ENCODE measurements at regions not wholly inside any gene's neighbourhood (a gene's known extent, or its start where the extent isn't known, plus 50 kb on each side); places are given as distances from the start of the nearest gene placed in this dataset.

GRCh38 chr5:103355579-103355978 lies 97.0 kb downstream of the MACIR start:
- ChIA-PET POLR2A (no interaction called here), CTCF (no interaction called here)

- CTCF ChIA-PET: no interaction called here
- POLR2A ChIA-PET: no interaction called here
Observed at GRCh38 chr5:103354446-103354845, 95.9 kb downstream of the MACIR start.

GRCh38 chr5:103353581-103353980 lies 95.0 kb downstream of the MACIR start:
- ChIA-PET CTCF (no interaction called here), POLR2A (no interaction called here)

GRCh38 chr5:103347716-103348423 lies 89.3 kb downstream of the MACIR start:
- ChIA-PET POLR2A (no interaction called here), CTCF (no interaction called here)

DNA sequence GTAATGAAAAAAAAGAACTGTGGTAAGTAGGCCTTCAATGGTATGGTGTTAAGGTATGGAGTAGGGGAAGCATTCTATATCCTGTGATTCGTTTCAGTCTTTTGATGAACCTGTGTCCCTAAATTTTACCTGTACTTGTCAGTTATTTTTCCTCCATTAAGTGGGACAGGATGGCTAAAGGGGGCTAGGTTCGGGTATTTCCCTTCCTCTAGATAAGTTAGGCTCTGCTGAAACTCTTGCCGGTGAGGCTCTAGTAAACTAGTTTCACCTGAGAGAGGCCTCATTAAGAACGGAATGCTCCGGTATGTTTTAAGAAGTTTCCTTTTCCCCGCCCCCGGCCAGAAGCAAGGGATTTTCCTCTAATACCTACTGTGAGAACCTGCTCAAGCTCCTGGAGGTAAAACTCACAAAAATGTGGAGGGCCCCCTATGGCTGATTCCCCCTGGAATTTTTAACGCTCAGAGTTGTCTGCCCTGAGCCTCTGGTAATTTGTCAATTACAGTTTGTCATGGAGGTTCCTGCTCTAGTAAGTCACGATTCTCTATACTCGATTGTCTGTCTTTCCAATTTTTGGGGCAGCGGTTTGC lies 87.7 kb downstream of the MACIR start:
- CTCF ChIA-PET: no interaction called here

DNA sequence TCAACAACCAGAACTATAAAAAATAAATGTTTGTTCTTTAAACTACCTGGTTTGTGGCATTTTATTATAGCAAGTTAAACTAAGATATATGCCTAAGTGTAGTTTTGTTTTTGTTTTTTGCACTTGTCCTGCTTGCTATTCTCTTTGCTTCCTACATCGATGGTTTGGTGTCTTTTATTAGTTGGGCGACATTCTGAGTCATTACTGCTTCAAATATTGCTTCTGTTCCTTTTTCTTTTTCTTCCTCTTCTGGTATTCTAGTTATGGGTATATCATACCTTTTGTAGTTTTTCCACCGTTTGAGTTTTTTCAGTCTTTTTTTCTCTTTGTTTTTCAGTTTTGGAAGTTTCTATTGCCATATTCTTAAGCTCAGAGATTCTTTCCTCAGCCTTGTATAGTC lies 86.9 kb downstream of the MACIR start:
- CTCF ChIA-PET: no interaction called here
- POLR2A ChIA-PET: no interaction called here

More for the DNA sequence above, 87.7 kb downstream of the MACIR start:
- POLR2A ChIA-PET: no interaction called here

DNA sequence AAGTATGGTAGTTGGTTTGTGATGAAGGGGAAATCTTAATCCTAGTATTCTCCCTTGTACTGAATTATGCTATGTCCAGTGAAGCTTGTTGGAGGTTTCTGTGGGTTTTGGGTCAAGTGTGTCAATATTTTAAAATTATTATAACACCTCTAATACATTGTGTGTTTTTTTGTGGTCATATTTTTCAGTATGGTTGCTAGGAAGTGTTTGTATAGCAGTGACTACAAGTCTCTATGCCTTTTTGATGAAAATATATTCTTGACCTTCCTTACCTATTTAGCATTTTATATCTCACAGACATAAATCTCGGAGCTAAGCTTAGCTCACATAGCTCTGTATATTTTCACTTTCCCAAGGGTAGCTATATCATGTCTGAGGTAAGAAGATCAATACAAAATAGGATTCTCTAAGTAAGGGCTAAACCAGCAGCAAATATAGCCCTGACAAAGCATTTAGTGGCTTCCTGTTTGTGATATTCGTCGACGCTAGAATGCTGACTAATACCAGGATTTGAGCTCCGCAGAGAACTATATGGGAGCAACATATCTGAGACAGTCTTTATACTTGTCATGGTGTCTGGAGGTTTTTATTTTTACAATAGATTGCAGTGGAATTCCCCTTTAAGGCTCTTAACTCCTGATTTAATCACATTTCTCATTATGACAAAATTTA lies 82.3 kb downstream of the MACIR start:
- CTCF ChIA-PET: no interaction called here
- POLR2A ChIA-PET: no interaction called here

DNA sequence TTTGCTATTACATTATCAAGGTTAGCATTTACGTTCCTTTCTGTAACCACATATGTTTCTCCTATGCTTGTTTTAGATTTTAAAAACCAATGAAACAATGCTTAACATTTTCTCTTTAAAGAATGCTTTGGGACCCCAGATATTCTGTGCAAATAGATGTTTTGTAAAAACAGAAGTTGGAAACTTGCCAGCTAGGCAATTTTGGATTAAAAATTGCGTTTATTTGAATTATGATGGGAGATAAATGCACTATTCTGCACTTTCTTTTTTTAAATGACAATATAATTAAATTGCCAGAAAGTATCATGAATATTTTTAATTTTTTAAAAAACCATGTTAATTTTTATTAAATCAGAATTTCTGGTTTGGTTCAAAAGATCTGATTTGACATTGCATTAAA lies 81.6 kb downstream of the MACIR start:
- POLR2A ChIA-PET: no interaction called here
- CTCF ChIA-PET: no interaction called here

DNA sequence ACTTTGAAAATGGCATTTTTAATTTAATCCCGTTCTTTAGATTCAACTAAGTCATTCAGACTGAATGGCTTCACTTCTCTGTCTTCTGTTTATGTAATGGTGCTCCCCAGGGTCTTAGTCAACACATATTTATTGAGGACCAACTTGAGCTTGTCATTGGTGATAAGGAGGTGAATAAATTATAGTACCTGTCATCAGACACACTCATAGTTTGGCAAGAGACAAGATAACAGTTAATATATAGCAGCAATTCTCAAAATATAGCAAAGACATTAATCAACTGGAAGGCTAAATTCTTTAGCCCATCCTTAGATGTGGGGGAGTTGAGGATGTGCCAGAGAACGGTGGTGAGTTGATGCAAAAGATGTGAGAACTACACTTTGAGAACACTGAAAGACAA lies 78.4 kb downstream of the MACIR start:
- POLR2A ChIA-PET: no interaction called here
- CTCF ChIA-PET: no interaction called here

GRCh38 chr5:103333376-103333775 lies 74.8 kb downstream of the MACIR start:
- ChIA-PET CTCF (no interaction called here), POLR2A (no interaction called here)

GRCh38 chr5:103330875-103331274 lies 72.3 kb downstream of the MACIR start:
- POLR2A ChIA-PET: no interaction called here
- CTCF ChIA-PET: no interaction called here
